DND-41 (cell line): ENCODE measurements at regions not wholly inside any gene's neighbourhood (a gene's known extent, or its start where the extent isn't known, plus 50 kb on each side); places are given as distances from the start of the nearest gene placed in this dataset.

Experiments
- ATAC-seq: fragments of 200-7000 bp; cut with Tn5 transposase; 3 replicates; pipeline ENCODE4 v1.9.1; 2021; ENCODE audit warnings: low read depth; ENCODE audit not compliant: insufficient read depth
- DNase-seq: peaks from one replicate; pipeline ENCODE4 v3.0.0-alpha.2; 2020
- H2AFZ ChIP-seq: 2 replicates; pipeline ENCODE4 v1.6.0; 2012; ENCODE audit warnings: low read depth, low read length
- H3K27ac ChIP-seq: 2 replicates; pipeline ENCODE4 v1.5.1; 2012; ENCODE audit warnings: low read length, inconsistent platforms
- H3K27me3 ChIP-seq: fragments of 200-600 bp; sonication (generic); 2 replicates; pipeline ENCODE4 v1.6.0; 2012; ENCODE audit warnings: low read length, mild to moderate bottlenecking, inconsistent platforms; ENCODE audit not compliant: insufficient read depth, poor library complexity
- H3K36me3 ChIP-seq: 2 replicates; pipeline ENCODE4 v1.5.1; 2012; ENCODE audit warnings: low read length, inconsistent platforms; ENCODE audit not compliant: insufficient read depth
- H3K4me1 ChIP-seq: 2 replicates; pipeline ENCODE4 v1.5.1; 2012; ENCODE audit warnings: mild to moderate bottlenecking, low read length; ENCODE audit not compliant: insufficient read depth
- H3K4me2 ChIP-seq: 2 replicates; pipeline ENCODE4 v1.6.0; 2012; ENCODE audit warnings: mild to moderate bottlenecking, moderate library complexity, low read length, inconsistent platforms; ENCODE audit not compliant: insufficient read depth
- H3K4me3 ChIP-seq, 2 experiments: fragments of 200-600 bp in 1 of 2; shearing (Covaris generic) in 1 of 2; 2 replicates each; pipeline ENCODE4 v1.5.1; 2012 to 2016; ENCODE audit warnings: inconsistent platforms in 2 of 2, low read length in 2 of 2, mild to moderate bottlenecking in 2 of 2, low read depth in 1 of 2, moderate library complexity in 1 of 2
- H3K79me2 ChIP-seq: 2 replicates; pipeline ENCODE4 v1.6.0; 2012; ENCODE audit warnings: low read length, inconsistent platforms; ENCODE audit not compliant: insufficient read depth
- H3K9ac ChIP-seq: 2 replicates; pipeline ENCODE4 v1.6.0; 2012; ENCODE audit warnings: low read depth, mild to moderate bottlenecking, inconsistent platforms, low read length, moderate library complexity
- H3K9me3 ChIP-seq: 2 replicates; pipeline ENCODE4 v1.5.1; 2012; ENCODE audit warnings: low read length, moderate library complexity, mild to moderate bottlenecking, inconsistent platforms; ENCODE audit not compliant: insufficient read depth, severe bottlenecking
- H4K20me1 ChIP-seq: 2 replicates; pipeline ENCODE4 v1.6.0; 2012; ENCODE audit warnings: low read length; ENCODE audit not compliant: insufficient read depth
- EZH2 ChIP-seq: IDR thresholded peaks from 3 replicates; pipeline ENCODE4 v1.6.1; 2012; ENCODE audit warnings: borderline replicate concordance, low read depth, mild to moderate bottlenecking, moderate library complexity, low read length, inconsistent platforms; ENCODE audit not compliant: severe bottlenecking
- TF ChIP-seq, protein P1 (sequence below): IDR thresholded peaks from 2 replicates; pipeline ENCODE4 v1.5.1; 2012; ENCODE audit warnings: borderline replicate concordance, low read length, moderate library complexity, mild to moderate bottlenecking; ENCODE audit not compliant: poor library complexity, severe bottlenecking; ENCODE audit errors: extremely low read depth

- H3K4me1 ChIP-seq: no peaks in the 10 kb centered on the region
- no peak overlapping the region for H3K4me2 ChIP-seq
- no peaks in the 10 kb centered on the region for H4K20me1 ChIP-seq
- no peaks in the 10 kb centered on the region for H3K9me3 ChIP-seq
- no peak overlapping the region for H3K27ac ChIP-seq
- H3K27me3 ChIP-seq: no peaks in the 10 kb centered on the region
- no peaks in the 10 kb centered on the region for H3K79me2 ChIP-seq
- no peak for ATAC-seq
- H2AFZ ChIP-seq: no peak overlapping the region
- no peak overlapping the region for H3K9ac ChIP-seq
- H3K36me3 ChIP-seq: no peaks in the 10 kb centered on the region
- no peak for DNase-seq
- H3K4me3 ChIP-seq: no peak overlapping the region
- TF ChIP-seq EZH2: no peak
- TF ChIP-seq, protein P1, sequence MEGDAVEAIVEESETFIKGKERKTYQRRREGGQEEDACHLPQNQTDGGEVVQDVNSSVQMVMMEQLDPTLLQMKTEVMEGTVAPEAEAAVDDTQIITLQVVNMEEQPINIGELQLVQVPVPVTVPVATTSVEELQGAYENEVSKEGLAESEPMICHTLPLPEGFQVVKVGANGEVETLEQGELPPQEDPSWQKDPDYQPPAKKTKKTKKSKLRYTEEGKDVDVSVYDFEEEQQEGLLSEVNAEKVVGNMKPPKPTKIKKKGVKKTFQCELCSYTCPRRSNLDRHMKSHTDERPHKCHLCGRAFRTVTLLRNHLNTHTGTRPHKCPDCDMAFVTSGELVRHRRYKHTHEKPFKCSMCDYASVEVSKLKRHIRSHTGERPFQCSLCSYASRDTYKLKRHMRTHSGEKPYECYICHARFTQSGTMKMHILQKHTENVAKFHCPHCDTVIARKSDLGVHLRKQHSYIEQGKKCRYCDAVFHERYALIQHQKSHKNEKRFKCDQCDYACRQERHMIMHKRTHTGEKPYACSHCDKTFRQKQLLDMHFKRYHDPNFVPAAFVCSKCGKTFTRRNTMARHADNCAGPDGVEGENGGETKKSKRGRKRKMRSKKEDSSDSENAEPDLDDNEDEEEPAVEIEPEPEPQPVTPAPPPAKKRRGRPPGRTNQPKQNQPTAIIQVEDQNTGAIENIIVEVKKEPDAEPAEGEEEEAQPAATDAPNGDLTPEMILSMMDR: no peak
Observed at GRCh38 chr5:24385617-24386016, 259.2 kb downstream of the CDH10 start.

- Histone ChIP-seq H3K4me3 (no peak overlapping the region), H3K27me3 (no peaks in the 10 kb centered on the region), H3K36me3 (no peaks in the 10 kb centered on the region), H3K4me2 (no peak overlapping the region), H3K9ac (no peak overlapping the region), H3K4me1 (no peaks in the 10 kb centered on the region), H4K20me1 (no peaks in the 10 kb centered on the region), H2AFZ (no peak overlapping the region), H3K27ac (no peak overlapping the region), H3K9me3 (no peaks in the 10 kb centered on the region), H3K79me2 (no peaks in the 10 kb centered on the region)
- no peak for ATAC-seq
- no peak for DNase-seq
- TF ChIP-seq, protein P1: no peak
Observed at GRCh38 chr5:24388448-24388847, 256.3 kb downstream of the CDH10 start.

DNA sequence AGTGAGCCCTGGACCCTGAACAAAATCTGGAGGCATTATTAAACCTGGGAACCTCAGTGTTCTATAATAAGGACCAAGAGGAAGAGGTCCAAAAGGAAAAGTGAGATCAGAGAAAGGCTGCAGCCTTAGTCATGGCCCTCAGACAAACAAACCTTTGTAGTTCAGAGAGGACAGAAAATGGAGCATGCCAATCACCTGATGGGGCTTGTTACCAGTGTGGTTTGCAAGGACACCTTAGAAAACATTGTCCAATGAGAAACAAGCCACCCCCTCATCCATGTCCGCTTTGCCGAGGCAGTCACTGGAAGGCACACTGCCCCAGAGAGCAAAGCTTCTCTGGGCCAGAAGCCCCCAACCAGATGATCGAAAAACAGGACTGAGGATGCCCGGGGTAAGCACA lies 254.8 kb downstream of the CDH10 start:
- Histone ChIP-seq H3K4me1 (no peaks in the 10 kb centered on the region), H3K9ac (no peak overlapping the region), H3K79me2 (no peaks in the 10 kb centered on the region), H3K4me3 (no peak overlapping the region), H3K36me3 (no peaks in the 10 kb centered on the region), H3K27me3 (no peaks in the 10 kb centered on the region), H3K9me3 (no peaks in the 10 kb centered on the region), H3K27ac (no peak overlapping the region), H4K20me1 (no peaks in the 10 kb centered on the region), H3K4me2 (no peak overlapping the region), H2AFZ (no peak overlapping the region)
- TF ChIP-seq, protein P1: no peak
- no peak for TF ChIP-seq EZH2
- no peak for DNase-seq
- ATAC-seq: no peak

DNA sequence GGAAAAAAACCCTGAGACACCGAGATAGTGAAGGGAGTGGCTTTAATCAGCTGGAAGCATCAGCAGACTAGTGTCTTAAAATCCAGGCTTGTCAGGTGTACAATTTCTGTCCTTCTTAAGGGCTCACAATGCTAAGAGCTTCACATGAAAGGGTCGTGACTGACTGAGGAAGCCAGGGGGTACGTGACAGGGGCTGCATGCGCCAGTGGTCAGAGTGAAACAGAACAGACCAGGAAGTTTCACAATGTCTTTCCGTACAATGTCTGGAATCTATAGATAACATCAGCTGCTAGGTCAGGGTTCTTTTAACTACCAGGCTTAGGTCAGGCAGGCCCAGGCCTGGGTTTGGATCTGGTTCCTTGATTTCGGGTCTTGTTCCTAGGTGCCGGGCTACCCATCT lies 253.0 kb downstream of the CDH10 start:
- Histone ChIP-seq H3K27ac (no peak overlapping the region), H3K9ac (no peak overlapping the region), H3K27me3 (no peaks in the 10 kb centered on the region), H3K4me1 (no peaks in the 10 kb centered on the region), H3K9me3 (no peaks in the 10 kb centered on the region), H2AFZ (no peak overlapping the region), H3K4me2 (no peak overlapping the region), H3K36me3 (no peaks in the 10 kb centered on the region), H3K79me2 (no peaks in the 10 kb centered on the region), H3K4me3 (no peak overlapping the region), H4K20me1 (no peaks in the 10 kb centered on the region)
- ATAC-seq (no peak), DNase-seq (no peak)
- TF ChIP-seq EZH2: no peak
- TF ChIP-seq, protein P1: no peak
